DND-41 (cell line): ENCODE measurements at regions not wholly inside any gene's neighbourhood (a gene's known extent, or its start where the extent isn't known, plus 50 kb on each side); places are given as distances from the start of the nearest gene placed in this dataset.

Source experiments
- ATAC-seq: fragments of 200-7000 bp; cut with Tn5 transposase; 3 replicates; pipeline ENCODE4 v1.9.1; 2021; ENCODE audit warnings: low read depth; ENCODE audit not compliant: insufficient read depth
- DNase-seq: peaks from one replicate; pipeline ENCODE4 v3.0.0-alpha.2; 2020
- H2AFZ ChIP-seq: 2 replicates; pipeline ENCODE4 v1.6.0; 2012; ENCODE audit warnings: low read depth, low read length
- H3K27ac ChIP-seq: 2 replicates; pipeline ENCODE4 v1.5.1; 2012; ENCODE audit warnings: low read length, inconsistent platforms
- H3K27me3 ChIP-seq: fragments of 200-600 bp; sonication (generic); 2 replicates; pipeline ENCODE4 v1.6.0; 2012; ENCODE audit warnings: low read length, mild to moderate bottlenecking, inconsistent platforms; ENCODE audit not compliant: insufficient read depth, poor library complexity
- H3K36me3 ChIP-seq: 2 replicates; pipeline ENCODE4 v1.5.1; 2012; ENCODE audit warnings: low read length, inconsistent platforms; ENCODE audit not compliant: insufficient read depth
- H3K4me1 ChIP-seq: 2 replicates; pipeline ENCODE4 v1.5.1; 2012; ENCODE audit warnings: mild to moderate bottlenecking, low read length; ENCODE audit not compliant: insufficient read depth
- H3K4me2 ChIP-seq: 2 replicates; pipeline ENCODE4 v1.6.0; 2012; ENCODE audit warnings: mild to moderate bottlenecking, moderate library complexity, low read length, inconsistent platforms; ENCODE audit not compliant: insufficient read depth
- H3K4me3 ChIP-seq, 2 experiments: fragments of 200-600 bp in 1 of 2; shearing (Covaris generic) in 1 of 2; 2 replicates each; pipeline ENCODE4 v1.5.1; 2012 to 2016; ENCODE audit warnings: inconsistent platforms in 2 of 2, low read length in 2 of 2, mild to moderate bottlenecking in 2 of 2, low read depth in 1 of 2, moderate library complexity in 1 of 2
- H3K79me2 ChIP-seq: 2 replicates; pipeline ENCODE4 v1.6.0; 2012; ENCODE audit warnings: low read length, inconsistent platforms; ENCODE audit not compliant: insufficient read depth
- H3K9ac ChIP-seq: 2 replicates; pipeline ENCODE4 v1.6.0; 2012; ENCODE audit warnings: low read depth, mild to moderate bottlenecking, inconsistent platforms, low read length, moderate library complexity
- H3K9me3 ChIP-seq: 2 replicates; pipeline ENCODE4 v1.5.1; 2012; ENCODE audit warnings: low read length, moderate library complexity, mild to moderate bottlenecking, inconsistent platforms; ENCODE audit not compliant: insufficient read depth, severe bottlenecking
- H4K20me1 ChIP-seq: 2 replicates; pipeline ENCODE4 v1.6.0; 2012; ENCODE audit warnings: low read length; ENCODE audit not compliant: insufficient read depth
- EZH2 ChIP-seq: IDR thresholded peaks from 3 replicates; pipeline ENCODE4 v1.6.1; 2012; ENCODE audit warnings: borderline replicate concordance, low read depth, mild to moderate bottlenecking, moderate library complexity, low read length, inconsistent platforms; ENCODE audit not compliant: severe bottlenecking
- TF ChIP-seq, protein P1 (sequence below): IDR thresholded peaks from 2 replicates; pipeline ENCODE4 v1.5.1; 2012; ENCODE audit warnings: borderline replicate concordance, low read length, moderate library complexity, mild to moderate bottlenecking; ENCODE audit not compliant: poor library complexity, severe bottlenecking; ENCODE audit errors: extremely low read depth

DNA sequence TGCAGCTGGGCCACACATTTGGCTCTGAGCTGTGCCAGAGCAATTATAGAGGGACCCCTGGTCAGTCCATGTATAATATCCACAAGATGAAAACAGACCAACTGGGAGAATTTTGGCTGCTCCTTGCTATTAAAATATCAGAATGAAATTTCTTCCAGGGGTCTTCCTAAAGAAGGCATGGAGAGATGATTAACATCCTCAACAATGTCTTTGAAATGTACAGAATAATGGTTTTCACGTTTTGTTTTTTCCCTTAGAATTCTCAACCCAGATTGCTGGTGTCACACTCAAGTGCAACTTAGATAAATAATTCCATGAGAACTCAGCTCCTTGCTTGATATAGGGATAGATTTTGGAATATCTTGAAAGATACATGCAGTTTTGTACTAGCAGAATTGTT, 148.3 kb upstream of the SLC24A2 start:
- DNase-seq = no peak
- Histone ChIP-seq H2AFZ (no peak overlapping the region), H3K4me2 (no peak overlapping the region), H3K27me3 (no peaks in the 10 kb centered on the region), H3K36me3 (no peaks in the 10 kb centered on the region), H3K27ac (no peak overlapping the region), H4K20me1 (no peaks in the 10 kb centered on the region), H3K4me1 (no peaks in the 10 kb centered on the region), H3K4me3 (no peak overlapping the region), H3K9me3 (no peaks in the 10 kb centered on the region), H3K79me2 (no peaks in the 10 kb centered on the region), H3K9ac (no peak overlapping the region)
- TF ChIP-seq, protein P1, sequence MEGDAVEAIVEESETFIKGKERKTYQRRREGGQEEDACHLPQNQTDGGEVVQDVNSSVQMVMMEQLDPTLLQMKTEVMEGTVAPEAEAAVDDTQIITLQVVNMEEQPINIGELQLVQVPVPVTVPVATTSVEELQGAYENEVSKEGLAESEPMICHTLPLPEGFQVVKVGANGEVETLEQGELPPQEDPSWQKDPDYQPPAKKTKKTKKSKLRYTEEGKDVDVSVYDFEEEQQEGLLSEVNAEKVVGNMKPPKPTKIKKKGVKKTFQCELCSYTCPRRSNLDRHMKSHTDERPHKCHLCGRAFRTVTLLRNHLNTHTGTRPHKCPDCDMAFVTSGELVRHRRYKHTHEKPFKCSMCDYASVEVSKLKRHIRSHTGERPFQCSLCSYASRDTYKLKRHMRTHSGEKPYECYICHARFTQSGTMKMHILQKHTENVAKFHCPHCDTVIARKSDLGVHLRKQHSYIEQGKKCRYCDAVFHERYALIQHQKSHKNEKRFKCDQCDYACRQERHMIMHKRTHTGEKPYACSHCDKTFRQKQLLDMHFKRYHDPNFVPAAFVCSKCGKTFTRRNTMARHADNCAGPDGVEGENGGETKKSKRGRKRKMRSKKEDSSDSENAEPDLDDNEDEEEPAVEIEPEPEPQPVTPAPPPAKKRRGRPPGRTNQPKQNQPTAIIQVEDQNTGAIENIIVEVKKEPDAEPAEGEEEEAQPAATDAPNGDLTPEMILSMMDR = no peak
- no peak for TF ChIP-seq EZH2
- no peak for ATAC-seq

DNA sequence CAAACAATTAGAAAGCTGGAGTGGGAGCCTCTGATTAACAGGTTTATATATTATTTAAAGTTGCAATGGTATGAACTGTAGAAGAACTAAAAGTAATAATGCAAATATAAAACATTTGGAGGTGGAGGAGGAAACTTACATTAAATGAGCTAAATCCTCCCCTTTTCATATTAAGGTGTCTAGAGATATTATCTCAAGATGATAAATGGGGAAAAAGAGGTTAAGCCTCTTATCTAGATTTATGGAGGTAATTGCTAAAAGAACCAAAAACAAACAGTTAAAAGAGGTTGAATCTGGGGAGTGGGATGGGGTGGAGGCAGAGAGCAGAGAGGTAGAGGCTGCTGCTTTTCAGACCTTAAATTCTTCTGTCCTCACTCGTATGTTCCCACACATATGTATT, 147.8 kb upstream of the SLC24A2 start:
- TF ChIP-seq, protein P1 = no peak
- TF ChIP-seq EZH2 = no peak
- ATAC-seq = no peak
- Histone ChIP-seq H3K36me3 (no peaks in the 10 kb centered on the region), H3K4me2 (no peak overlapping the region), H3K27me3 (no peaks in the 10 kb centered on the region), H2AFZ (no peak overlapping the region), H3K9me3 (no peaks in the 10 kb centered on the region), H4K20me1 (no peaks in the 10 kb centered on the region), H3K79me2 (no peaks in the 10 kb centered on the region), H3K4me3 (no peak overlapping the region), H3K27ac (no peak overlapping the region), H3K4me1 (no peaks in the 10 kb centered on the region), H3K9ac (no peak overlapping the region)
- DNase-seq = no peak

GRCh38 chr9:19935422-19935821, 146.6 kb upstream of the SLC24A2 start:
- TF ChIP-seq, protein P1 = no peak
- no peak for TF ChIP-seq EZH2

More at GRCh38 chr9:19935422-19935821, 146.6 kb upstream of the SLC24A2 start:
- DNase-seq (no peak), ATAC-seq (no peak)
- Histone ChIP-seq H3K36me3 (no peaks in the 10 kb centered on the region), H4K20me1 (no peaks in the 10 kb centered on the region), H3K9ac (no peak overlapping the region), H3K27ac (no peak overlapping the region), H3K4me3 (no peak overlapping the region), H3K79me2 (no peaks in the 10 kb centered on the region), H3K4me2 (no peak overlapping the region), H3K4me1 (no peaks in the 10 kb centered on the region), H3K9me3 (no peaks in the 10 kb centered on the region), H2AFZ (no peak overlapping the region), H3K27me3 (no peaks in the 10 kb centered on the region)
